Smooth muscle cell (in vitro differentiated cells): ENCODE measurements at regions not wholly inside any gene's neighbourhood (a gene's known extent, or its start where the extent isn't known, plus 50 kb on each side); places are given as distances from the start of the nearest gene placed in this dataset.
A peak's percentile ranks its signal among the peaks of the same experiment; 100 is the strongest.

Source experiments
- DNase-seq: peaks from one replicate; lab custom pipeline; 2025; ENCODE audit not compliant: unreplicated experiment; lab: John Stamatoyannopoulos, UW
- H2AFZ ChIP-seq: fragments of 200-600 bp; sonication (generic); 2 replicates; pipeline ENCODE4 v1.6.0; 2016; ENCODE audit warnings: antibody characterized with exemption, low read depth, mild to moderate bottlenecking
- H3F3A ChIP-seq: fragments of 200-600 bp; sonication (generic); 2 replicates; pipeline ENCODE4 v1.6.0; 2017; ENCODE audit warnings: antibody characterized with exemption, low read depth
- H3K27ac ChIP-seq: fragments of 200-600 bp; sonication (generic); 2 replicates; pipeline ENCODE4 v1.5.1; 2016; ENCODE audit warnings: low read depth, mild to moderate bottlenecking
- H3K27me3 ChIP-seq: fragments of 200-600 bp; sonication (generic); 2 replicates; pipeline ENCODE4 v1.6.1; 2016; ENCODE audit warnings: low read depth, mild to moderate bottlenecking
- H3K36me3 ChIP-seq: fragments of 200-600 bp; sonication (generic); 2 replicates; pipeline ENCODE4 v1.5.1; 2016; ENCODE audit warnings: low read depth
- H3K4me1 ChIP-seq: fragments of 200-600 bp; sonication (generic); 2 replicates; pipeline ENCODE4 v1.5.1; 2016; ENCODE audit warnings: low read depth
- H3K4me2 ChIP-seq: fragments of 200-600 bp; sonication (generic); 2 replicates; pipeline ENCODE4 v1.6.0; 2016; ENCODE audit warnings: mild to moderate bottlenecking
- H3K4me3 ChIP-seq: fragments of 200-600 bp; sonication (generic); 2 replicates; pipeline ENCODE4 v1.5.1; 2016; ENCODE audit warnings: mild to moderate bottlenecking
- H3K79me2 ChIP-seq: fragments of 200-600 bp; sonication (generic); 2 replicates; pipeline ENCODE4 v1.6.0; 2016; ENCODE audit warnings: low read depth, mild to moderate bottlenecking
- H3K9ac ChIP-seq: fragments of 200-600 bp; sonication (generic); 2 replicates; pipeline ENCODE4 v1.6.0; 2016; ENCODE audit warnings: low read depth
- H3K9me3 ChIP-seq: fragments of 200-600 bp; sonication (generic); replicated peaks from 2 replicates; pipeline ENCODE4 v1.5.1; 2016; ENCODE audit warnings: low read depth
- H4K20me1 ChIP-seq: fragments of 200-600 bp; sonication (generic); 2 replicates; pipeline ENCODE4 v1.6.0; 2016; ENCODE audit warnings: low read depth
- WGBS: methylation state at CpG from one replicate; pipeline ENCODE4 v1.1.7; 2016; ENCODE audit warnings: low lambda C conversion rate; 5-methylcytosine and 5-hydroxymethylcytosine counted together
- TF ChIP-seq, protein P1 (sequence below): fragments of 200-600 bp; sonication (generic); IDR thresholded peaks from 2 replicates; pipeline ENCODE4 v1.5.1; 2017; ENCODE audit warnings: borderline replicate concordance, mild to moderate bottlenecking, antibody characterized with exemption; ENCODE audit not compliant: insufficient read depth, poor library complexity, severe bottlenecking

DNA sequence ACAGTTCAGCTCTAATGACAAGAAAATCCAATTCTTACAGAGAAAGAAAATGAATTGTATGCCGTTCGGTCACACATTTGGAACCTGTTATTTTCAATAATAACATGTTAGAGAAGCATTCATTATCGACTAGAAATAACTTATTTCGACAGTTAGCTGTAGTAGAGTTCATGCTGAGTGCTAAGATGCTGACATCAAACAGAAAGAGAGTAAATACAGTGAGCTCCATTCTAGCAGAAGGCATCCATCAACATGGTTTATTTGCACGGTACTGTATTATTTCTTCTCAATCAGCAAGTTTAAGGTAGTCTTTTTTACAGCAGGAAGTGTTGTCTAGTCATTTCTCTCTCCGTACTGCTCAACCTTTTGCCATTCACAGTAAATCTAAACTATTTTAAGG lies 732.1 kb downstream of the STIM2 start:
- H4K20me1 ChIP-seq, result no peaks in the 10 kb centered on the region
- no peak overlapping the region for H3K4me3 ChIP-seq
- no peaks in the 10 kb centered on the region for H3K27me3 ChIP-seq
- no peaks in the 10 kb centered on the region for H3F3A ChIP-seq
- 76% methylated on average over 6 of the region's 6 CpGs for WGBS
- H3K27ac ChIP-seq, result no peak overlapping the region
- no peak overlapping the region for H3K9ac ChIP-seq
- H3K9me3 ChIP-seq, result no peaks in the 10 kb centered on the region
- H3K79me2 ChIP-seq, result no peaks in the 10 kb centered on the region
- peaks cover 3% of the 10 kb centered on the region for H3K4me1 ChIP-seq
- no peak overlapping the region for H2AFZ ChIP-seq
- H3K36me3 ChIP-seq, result no peaks in the 10 kb centered on the region
- TF ChIP-seq, protein P1, sequence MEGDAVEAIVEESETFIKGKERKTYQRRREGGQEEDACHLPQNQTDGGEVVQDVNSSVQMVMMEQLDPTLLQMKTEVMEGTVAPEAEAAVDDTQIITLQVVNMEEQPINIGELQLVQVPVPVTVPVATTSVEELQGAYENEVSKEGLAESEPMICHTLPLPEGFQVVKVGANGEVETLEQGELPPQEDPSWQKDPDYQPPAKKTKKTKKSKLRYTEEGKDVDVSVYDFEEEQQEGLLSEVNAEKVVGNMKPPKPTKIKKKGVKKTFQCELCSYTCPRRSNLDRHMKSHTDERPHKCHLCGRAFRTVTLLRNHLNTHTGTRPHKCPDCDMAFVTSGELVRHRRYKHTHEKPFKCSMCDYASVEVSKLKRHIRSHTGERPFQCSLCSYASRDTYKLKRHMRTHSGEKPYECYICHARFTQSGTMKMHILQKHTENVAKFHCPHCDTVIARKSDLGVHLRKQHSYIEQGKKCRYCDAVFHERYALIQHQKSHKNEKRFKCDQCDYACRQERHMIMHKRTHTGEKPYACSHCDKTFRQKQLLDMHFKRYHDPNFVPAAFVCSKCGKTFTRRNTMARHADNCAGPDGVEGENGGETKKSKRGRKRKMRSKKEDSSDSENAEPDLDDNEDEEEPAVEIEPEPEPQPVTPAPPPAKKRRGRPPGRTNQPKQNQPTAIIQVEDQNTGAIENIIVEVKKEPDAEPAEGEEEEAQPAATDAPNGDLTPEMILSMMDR, result no peak
- no peak for DNase-seq
- no peak overlapping the region for H3K4me2 ChIP-seq

DNA sequence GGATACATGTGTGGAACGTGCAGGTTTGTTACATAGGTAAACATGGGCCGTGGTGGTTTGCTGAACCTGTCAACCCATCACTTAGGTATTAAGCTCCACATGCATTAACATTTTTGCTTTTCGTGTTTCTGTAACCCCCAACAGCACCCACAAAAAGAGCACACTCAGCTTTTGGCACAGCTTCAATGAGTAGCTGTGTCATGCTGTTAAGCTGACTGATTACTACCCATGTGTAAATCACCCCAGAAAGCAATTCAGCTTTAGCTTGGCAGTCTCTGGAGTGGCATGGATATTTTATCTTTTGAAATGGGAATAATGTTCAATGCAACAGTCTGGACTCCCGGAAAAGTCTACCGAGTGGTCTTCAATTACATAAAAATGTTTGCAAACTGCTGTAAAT lies 734.3 kb downstream of the STIM2 start:
- no peak overlapping the region for H3K9ac ChIP-seq
- H3K4me3 ChIP-seq, result no peak overlapping the region
- no peaks in the 10 kb centered on the region for H3K27me3 ChIP-seq
- WGBS, result 61% methylated on average over 5 of the region's 5 CpGs
- no peaks in the 10 kb centered on the region for H3K79me2 ChIP-seq
- H3K27ac ChIP-seq, result no peak overlapping the region
- no peak overlapping the region for H3K4me2 ChIP-seq
- peaks cover 3% of the 10 kb centered on the region for H3K4me1 ChIP-seq
- TF ChIP-seq, protein P1, result no peak
- H4K20me1 ChIP-seq, result no peaks in the 10 kb centered on the region
- DNase-seq, result no peak
- no peak overlapping the region for H2AFZ ChIP-seq
- H3K36me3 ChIP-seq, result no peaks in the 10 kb centered on the region
- no peaks in the 10 kb centered on the region for H3K9me3 ChIP-seq
- H3F3A ChIP-seq, result no peaks in the 10 kb centered on the region

DNA sequence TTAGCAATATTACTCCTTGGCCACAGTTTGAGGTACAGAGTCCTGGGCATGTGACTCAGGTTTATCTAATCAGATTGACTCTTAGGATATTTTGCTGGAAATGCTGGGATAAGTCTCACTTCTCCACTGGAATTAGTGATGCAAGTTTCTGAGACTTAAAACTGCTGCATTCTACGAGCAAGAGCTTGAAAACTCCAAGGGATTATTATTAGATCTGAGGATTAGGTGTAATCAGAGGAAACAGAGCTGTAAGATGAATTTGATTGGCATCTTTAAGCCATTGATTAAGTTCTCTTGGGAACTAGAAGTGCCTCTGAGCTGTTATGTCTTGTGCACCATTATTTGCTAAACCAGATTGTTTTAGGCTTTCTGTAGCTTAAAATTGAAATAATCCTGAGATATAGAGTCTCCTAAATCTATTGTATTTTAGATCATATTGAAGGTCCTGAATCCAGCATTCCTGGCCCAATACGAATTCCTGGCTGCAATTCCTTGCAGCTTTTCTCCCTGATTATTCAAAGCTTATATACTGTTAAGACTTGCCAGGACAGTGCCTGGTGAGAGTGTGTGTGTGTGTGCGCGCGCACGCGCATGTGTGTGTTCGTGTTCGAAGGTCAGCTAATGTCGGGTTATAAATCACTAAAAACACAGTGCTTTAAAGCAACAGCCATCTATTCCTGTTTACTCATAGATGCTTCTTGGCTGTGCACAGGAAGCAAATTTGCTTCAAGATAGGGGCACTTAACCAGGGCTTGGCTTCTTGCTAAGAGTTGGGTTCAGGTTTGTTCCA lies 735.1 kb downstream of the STIM2 start:
- Histone ChIP-seq H3K79me2 (no peaks in the 10 kb centered on the region), H3K27ac (no peak overlapping the region)
- DNase-seq, result no peak

More for the DNA sequence above, 735.1 kb downstream of the STIM2 start:
- H4K20me1 ChIP-seq, result no peaks in the 10 kb centered on the region
- WGBS, result 55% methylated on average over 10 of the region's 10 CpGs
- no peak overlapping the region for H2AFZ ChIP-seq
- H3K4me1 ChIP-seq, result peaks cover 3% of the 10 kb centered on the region
- TF ChIP-seq, protein P1, result no peak
- H3K9ac ChIP-seq, result no peak overlapping the region
- no peak overlapping the region for H3K4me3 ChIP-seq
- H3F3A ChIP-seq, result no peaks in the 10 kb centered on the region
- H3K4me2 ChIP-seq, result peak overlapping the region; percentile 41
- no peaks in the 10 kb centered on the region for H3K9me3 ChIP-seq
- H3K27me3 ChIP-seq, result no peaks in the 10 kb centered on the region
- H3K36me3 ChIP-seq, result no peaks in the 10 kb centered on the region
